ENCODE measurements at regions not wholly inside any gene's neighbourhood (a gene's known extent, or its start where the extent isn't known, plus 50 kb on each side); places are given as distances from the start of the nearest gene placed in this dataset.

DNA sequence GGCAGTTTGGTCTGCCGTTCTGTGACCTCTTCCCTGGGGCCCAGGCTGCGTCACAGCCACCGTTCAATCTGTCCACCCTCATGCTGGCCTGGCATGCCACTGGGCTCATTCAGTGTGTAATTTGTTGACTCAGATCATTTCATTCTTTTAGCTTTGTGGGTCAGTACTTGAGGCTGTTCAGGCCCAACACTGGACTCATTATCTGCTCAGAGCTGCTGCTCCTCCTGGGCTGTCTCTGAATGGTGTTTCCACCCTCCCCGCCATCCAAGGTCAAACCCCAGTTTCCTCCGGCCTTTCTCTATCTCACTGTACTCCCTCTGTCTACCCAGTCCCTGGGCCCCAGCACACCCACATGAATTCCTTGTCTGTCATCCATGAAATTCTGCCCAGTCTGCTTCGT, 152.4 kb upstream of the NCK2 start:
- TF ChIP-seq, protein P1, sequence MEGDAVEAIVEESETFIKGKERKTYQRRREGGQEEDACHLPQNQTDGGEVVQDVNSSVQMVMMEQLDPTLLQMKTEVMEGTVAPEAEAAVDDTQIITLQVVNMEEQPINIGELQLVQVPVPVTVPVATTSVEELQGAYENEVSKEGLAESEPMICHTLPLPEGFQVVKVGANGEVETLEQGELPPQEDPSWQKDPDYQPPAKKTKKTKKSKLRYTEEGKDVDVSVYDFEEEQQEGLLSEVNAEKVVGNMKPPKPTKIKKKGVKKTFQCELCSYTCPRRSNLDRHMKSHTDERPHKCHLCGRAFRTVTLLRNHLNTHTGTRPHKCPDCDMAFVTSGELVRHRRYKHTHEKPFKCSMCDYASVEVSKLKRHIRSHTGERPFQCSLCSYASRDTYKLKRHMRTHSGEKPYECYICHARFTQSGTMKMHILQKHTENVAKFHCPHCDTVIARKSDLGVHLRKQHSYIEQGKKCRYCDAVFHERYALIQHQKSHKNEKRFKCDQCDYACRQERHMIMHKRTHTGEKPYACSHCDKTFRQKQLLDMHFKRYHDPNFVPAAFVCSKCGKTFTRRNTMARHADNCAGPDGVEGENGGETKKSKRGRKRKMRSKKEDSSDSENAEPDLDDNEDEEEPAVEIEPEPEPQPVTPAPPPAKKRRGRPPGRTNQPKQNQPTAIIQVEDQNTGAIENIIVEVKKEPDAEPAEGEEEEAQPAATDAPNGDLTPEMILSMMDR (conservative IDR thresholded peaks at IDR 0.05; ENCODE audit: low read depth, low read length) = no peak
- no peak for TF ChIP-seq EZH2 (IDR thresholded peaks at IDR 0.05; ENCODE audit: borderline replicate concordance, low read depth, low read length, poor library complexity, severe bottlenecking)
